ENCODE measurements at regions not wholly inside any gene's neighbourhood (a gene's known extent, or its start where the extent isn't known, plus 50 kb on each side); places are given as distances from the start of the nearest gene placed in this dataset.
"Not testable (repeated sequence)": the region's sequence is repeated elsewhere in the genome, so short reads cannot be mapped to it uniquely, and the experiment has no call there.

DNA sequence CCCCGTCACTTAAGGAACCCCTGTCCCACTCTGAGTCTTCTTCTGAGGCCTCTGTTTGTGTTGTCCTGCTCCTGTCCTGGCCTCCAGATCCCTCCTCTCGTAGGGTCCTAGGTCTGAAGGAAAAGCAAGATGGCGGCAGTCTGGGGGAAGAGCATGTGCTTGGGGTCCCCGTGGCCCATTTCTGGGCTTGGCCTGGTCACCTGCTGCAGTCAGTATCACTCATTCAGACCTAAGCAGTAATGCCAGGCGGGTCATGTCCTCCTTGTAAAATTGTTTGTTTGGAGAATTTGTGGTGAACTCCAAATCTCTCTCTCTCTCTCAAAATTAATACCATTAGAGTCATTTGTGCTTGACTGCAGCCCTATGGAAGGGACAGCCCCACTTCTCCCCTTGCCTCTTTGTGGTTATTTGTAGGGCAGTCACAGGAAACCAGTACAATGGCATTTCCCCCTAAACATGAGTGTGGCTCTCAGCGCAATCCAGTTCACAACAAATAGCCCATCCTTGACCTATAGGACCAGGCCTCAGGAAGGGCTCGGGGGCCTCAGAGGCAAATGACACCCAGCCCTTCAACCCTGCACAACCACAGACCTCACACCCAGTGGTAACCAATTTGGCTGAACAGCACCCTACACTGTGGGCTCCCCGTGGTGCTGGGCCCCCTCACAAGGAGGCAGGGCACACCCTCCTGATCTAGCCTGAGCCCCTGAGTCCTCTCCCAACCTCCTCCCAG is 173.5 kb downstream of the OR4M2 start:
- DNase-seq (ENCODE audit: insufficient read length, low spot score), result no peak
- TF ChIP-seq TAF1 (IDR thresholded peaks at IDR 0.05; ENCODE audit: low read depth, low read length), result no peak
- no peak for TF ChIP-seq POLR2A (IDR thresholded peaks at IDR 0.05; ENCODE audit: low read depth, low read length)
- 0 out of 2 replicates have a peak, but pooled peaks have one; percentile 9 for TF ChIP-seq SPI1 (IDR thresholded peaks at IDR 0.05; ENCODE audit: low read depth, low read length)
- no peak for FAIRE-seq

DNA sequence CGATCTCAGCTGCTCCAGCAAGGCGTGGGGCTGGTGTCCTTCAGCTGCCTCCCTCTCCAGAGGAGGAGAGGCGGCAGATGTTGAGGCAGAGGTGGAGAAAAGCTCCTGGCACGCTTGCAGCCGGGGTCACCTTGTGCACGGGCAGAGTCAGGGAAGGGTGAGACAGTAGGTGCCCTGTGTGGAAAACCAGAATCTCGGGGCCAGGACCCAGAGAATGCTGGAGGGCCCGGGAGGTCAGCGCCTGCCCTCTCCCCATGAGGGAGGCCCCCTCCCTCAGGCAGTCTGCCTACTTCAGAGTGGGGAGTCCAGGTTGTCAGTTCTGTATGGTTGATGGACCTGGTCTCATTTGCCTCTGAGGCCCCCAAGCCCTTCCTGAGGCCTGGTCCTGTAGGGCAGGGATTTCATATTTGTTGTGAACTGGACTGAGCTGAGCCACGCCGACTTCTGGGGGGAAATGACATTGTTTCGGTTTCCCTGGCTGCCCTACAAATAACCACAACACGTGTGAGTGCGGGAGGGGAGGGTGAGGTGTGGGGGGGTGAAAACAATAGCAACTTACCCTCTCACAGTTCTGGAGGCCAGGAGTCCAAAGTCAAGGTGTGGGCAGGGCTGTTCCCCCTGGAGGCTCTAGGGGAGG is 174.2 kb downstream of the OR4M2 start:
- not testable (repeated sequence) for FAIRE-seq; DNase-seq (ENCODE audit: insufficient read length, low spot score)

GRCh38 chr15:22255606-22256005 is 175.3 kb downstream of the OR4M2 start:
- DNase-seq (ENCODE audit: insufficient read length, low spot score); FAIRE-seq: not testable (repeated sequence)

DNA sequence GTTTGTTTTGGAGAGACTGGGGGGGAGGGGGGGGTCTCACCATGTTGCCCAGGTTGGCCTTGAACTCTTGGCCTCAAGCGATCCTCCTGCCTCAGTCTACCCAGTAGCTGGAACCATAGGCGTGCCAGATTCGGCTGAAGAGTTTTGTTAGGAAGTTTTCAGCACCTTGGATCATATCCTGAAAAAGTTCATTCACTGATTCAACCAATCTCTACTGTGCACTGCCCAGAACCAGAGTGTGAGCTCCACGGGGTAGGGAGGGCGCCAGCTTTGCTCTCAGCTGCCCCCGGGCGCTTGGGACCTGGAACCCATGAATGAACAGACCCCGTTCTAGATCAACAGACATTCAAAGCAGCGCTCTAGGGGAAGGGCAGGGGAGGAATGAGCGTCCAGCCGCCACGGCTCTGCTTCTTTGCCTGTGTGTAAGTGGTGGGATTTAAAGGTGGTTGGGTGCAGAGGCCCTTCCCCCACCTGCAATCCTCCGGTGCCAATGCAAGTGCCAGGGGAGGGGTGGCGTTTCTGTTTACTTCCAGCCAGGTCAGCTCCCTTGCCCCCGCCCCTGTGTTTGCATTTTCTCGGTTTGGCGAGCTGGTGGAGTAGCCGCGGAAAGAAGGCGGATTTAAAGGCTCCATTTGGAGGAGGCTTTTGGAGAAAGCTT is 176.2 kb downstream of the OR4M2 start:
- DNase-seq (ENCODE audit: insufficient read length, low spot score); FAIRE-seq: not testable (repeated sequence)

GRCh38 chr15:22257047-22258008 is 177.0 kb downstream of the OR4M2 start:
- TF ChIP-seq SPI1 (IDR thresholded peaks at IDR 0.05; ENCODE audit: low read depth, low read length), result no peak
- no peak for TF ChIP-seq POLR2AphosphoS5 (IDR thresholded peaks at IDR 0.05; ENCODE audit: low read depth, low read length)
- TF ChIP-seq PAX5 (IDR thresholded peaks at IDR 0.05; ENCODE audit: insufficient read depth, low read length, severe bottlenecking), result no peak
- TF ChIP-seq POLR2A (IDR thresholded peaks at IDR 0.05; ENCODE audit: low read depth, low read length), result no peak
- no peak for TF ChIP-seq POU2F2 (IDR thresholded peaks at IDR 0.05; ENCODE audit: low read depth, low read length)
- no peak for TF ChIP-seq TAF1 (IDR thresholded peaks at IDR 0.05; ENCODE audit: low read depth, low read length)
- FAIRE-seq, result no peak

DNA sequence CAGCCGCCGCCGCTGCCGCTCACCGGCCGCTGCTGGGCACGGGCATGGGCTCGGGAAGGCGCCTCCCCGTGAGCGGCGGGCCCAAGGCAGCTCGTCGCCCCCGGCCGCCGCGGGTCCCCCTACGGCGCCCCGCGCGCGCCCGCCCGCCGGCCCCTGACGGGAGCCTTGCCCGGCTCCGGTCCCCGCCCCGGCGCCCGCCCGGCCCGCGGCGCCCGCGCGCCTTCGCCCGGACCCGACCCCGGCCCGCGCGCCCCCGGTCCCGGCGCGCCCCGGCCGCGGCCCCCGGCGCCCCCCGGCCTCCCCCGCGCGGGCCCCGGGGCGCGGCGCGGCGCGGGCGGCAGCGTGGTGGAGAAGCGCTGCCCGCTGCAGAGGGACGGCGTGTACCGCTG is 177.7 kb downstream of the OR4M2 start:
- DNase-seq (ENCODE audit: insufficient read length, low spot score) (no peak), FAIRE-seq (no peak)
- no peak for TF ChIP-seq SPI1 (IDR thresholded peaks at IDR 0.05; ENCODE audit: low read depth, low read length)
- no peak for TF ChIP-seq POU2F2 (IDR thresholded peaks at IDR 0.05; ENCODE audit: low read depth, low read length)
- TF ChIP-seq POLR2A (IDR thresholded peaks at IDR 0.05; ENCODE audit: low read depth, low read length), result no peak
- no peak for TF ChIP-seq PAX5 (IDR thresholded peaks at IDR 0.05; ENCODE audit: insufficient read depth, low read length, severe bottlenecking)
- TF ChIP-seq POLR2AphosphoS5 (IDR thresholded peaks at IDR 0.05; ENCODE audit: low read depth, low read length), result no peak
- TF ChIP-seq TAF1 (IDR thresholded peaks at IDR 0.05; ENCODE audit: low read depth, low read length), result no peak

More at GRCh38 chr15:22257047-22258008, 177.0 kb downstream of the OR4M2 start:
- DNase-seq (ENCODE audit: insufficient read length, low spot score), result no peak

DNA sequence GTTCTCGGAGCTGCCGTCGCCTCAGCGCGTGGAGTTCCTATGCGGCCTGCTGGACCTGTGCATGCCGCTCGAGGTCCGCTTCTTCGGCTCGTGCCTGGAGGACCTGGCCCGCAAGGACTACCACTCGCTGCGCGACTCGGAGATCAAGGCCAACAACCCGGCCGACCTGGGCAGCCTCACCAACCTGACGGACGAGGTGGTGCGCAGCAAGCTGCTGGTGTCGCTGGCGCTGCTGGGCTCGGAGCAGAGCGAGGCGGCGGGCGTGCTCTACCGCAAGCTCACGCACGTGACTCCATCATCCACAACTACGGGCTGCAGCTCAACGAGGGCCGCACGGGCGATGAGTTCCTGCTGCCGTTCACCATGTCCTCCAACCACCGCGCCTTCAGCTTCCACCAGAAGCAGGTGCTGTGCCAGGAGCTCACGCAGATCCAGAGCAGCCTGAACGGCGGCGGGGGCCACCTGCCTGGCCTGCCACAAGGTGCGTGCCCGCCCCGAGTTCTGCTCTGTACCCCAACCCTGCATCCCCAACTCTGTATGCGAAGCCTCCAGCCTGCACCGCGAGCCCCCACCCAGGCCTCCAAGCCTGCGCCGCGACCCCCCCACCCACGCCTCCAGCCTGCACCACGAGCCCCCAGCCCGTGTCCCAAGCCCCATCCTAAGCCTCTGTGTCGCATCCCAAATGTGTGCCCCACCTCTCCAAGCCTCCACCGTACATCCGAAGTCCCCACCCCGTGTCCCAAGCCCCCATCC is 178.2 kb downstream of the OR4M2 start:
- TF ChIP-seq POLR2AphosphoS5 (IDR thresholded peaks at IDR 0.05; ENCODE audit: low read depth, low read length), result no peak
- FAIRE-seq, result no peak

DNA sequence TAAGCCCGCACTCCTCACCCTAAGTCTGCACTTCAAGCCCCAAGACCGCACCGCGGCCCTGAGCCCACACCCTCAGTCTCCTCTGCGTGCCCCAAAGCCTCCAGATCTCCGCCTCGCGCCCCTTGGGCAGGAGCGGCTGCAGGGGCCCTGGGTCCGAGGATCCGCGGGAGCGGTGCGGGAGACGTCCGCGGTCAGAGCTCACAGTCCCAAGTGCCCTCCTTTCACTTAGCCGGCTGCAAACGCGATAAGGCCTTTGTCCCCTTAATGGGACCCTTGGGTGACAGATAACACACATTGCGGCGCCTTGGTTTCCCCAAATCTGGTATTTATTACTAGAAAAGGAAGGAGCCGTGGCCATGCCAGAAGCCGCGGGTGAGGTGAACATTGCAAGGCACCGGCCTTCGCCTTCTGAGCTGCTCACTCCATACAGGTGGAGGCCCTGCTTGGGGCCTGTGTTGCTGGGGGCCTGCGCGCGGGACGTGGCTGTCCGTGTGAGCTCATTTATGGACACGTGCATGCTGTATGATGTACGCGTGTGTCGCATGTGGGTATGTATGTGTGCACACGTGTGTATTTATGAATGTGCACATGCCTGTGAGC is 178.9 kb downstream of the OR4M2 start:
- not testable (repeated sequence) for DNase-seq (ENCODE audit: insufficient read length, low spot score); FAIRE-seq

More for the DNA sequence above, 178.2 kb downstream of the OR4M2 start:
- DNase-seq (ENCODE audit: insufficient read length, low spot score), result no peak

GRCh38 chr15:22259881-22260421 is 179.6 kb downstream of the OR4M2 start:
- FAIRE-seq (no peak), DNase-seq (ENCODE audit: insufficient read length, low spot score) (no peak)
- TF ChIP-seq TAF1 (IDR thresholded peaks at IDR 0.05; ENCODE audit: low read depth, low read length) (no peak), POLR2AphosphoS5 (IDR thresholded peaks at IDR 0.05; ENCODE audit: low read depth, low read length) (no peak), SPI1 (IDR thresholded peaks at IDR 0.05; ENCODE audit: low read depth, low read length) (no peak), PAX5 (IDR thresholded peaks at IDR 0.05; ENCODE audit: insufficient read depth, low read length, severe bottlenecking) (no peak), POU2F2 (IDR thresholded peaks at IDR 0.05; ENCODE audit: low read depth, low read length) (no peak), POLR2A (IDR thresholded peaks at IDR 0.05; ENCODE audit: low read depth, low read length) (no peak)
